Lower lobe of right lung (tissue), 2 donors: ENCODE measurements at regions not wholly inside any gene's neighbourhood (a gene's known extent, or its start where the extent isn't known, plus 50 kb on each side); places are given as distances from the start of the nearest gene placed in this dataset.

Experiments used
- ATAC-seq, 2 donors: fragments of 200-7000 bp; cut with Tn5 transposase; one replicate each; pipeline ENCODE4 v1.9.1; 2020 to 2022; ENCODE audit warnings: mild to moderate bottlenecking in 2 of 2, moderate library complexity in 2 of 2
- DNase-seq: peaks from one replicate; pipeline ENCODE4 v3.0.0-alpha.2; 2020
- H3K27ac ChIP-seq: fragments of 200-600 bp; one replicate; pipeline ENCODE4 v1.8.0; 2022
- H3K27me3 ChIP-seq: fragments of 200-600 bp; one replicate; pipeline ENCODE4 v1.8.0; 2022; ENCODE audit warnings: low read depth
- H3K36me3 ChIP-seq: fragments of 200-600 bp; one replicate; pipeline ENCODE4 v1.8.0; 2022; ENCODE audit warnings: mild to moderate bottlenecking
- H3K4me1 ChIP-seq: fragments of 200-600 bp; one replicate; pipeline ENCODE4 v1.8.0; 2022
- H3K4me3 ChIP-seq: fragments of 200-600 bp; one replicate; pipeline ENCODE4 v1.8.0; 2022; ENCODE audit warnings: mild to moderate bottlenecking
- H3K9me3 ChIP-seq: fragments of 200-600 bp; one replicate; pipeline ENCODE4 v1.8.0; 2022
- intact Hi-C: fragments of 100-400 bp; cut with DNase I; formaldehyde crosslinking; loops from one replicate; pipeline ENCODE4 v1.11.0; 2022
- TF ChIP-seq, protein P1 (sequence below): fragments of 200-600 bp; IDR thresholded peaks from one replicate; pipeline ENCODE4 v1.8.0; 2022; ENCODE audit warnings: antibody characterized with exemption, mild to moderate bottlenecking
- donor health status: DM: no; HTN: yes; CAD: no; lungs with severe emphysema.

DNA sequence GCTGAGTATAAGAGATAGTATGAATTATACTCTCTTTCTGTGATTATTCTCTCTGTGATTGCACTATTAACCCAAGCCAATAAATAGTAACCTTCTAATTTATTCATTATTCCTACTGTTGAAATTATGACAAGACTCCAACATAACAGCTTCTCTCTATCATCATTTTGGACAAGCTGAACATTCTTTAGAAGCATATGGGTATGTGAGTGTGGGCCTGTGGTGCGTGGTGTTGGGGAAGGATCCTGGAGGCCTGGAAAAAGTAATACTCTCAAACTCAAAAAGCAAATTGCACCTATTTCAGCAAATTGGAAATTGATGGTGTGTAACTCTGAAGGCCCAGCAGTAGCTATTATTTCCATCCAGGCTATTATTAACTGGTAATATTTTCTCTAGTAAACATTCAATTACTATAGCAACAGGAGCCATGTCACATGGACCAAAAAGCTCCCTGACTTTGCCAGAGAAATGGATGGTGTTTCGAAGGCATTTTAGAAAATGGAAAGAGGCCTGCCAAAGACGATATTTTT, 502.8 kb downstream of the LTN1 start:
- Histone ChIP-seq H3K9me3 (no peaks in the 10 kb centered on the region), H3K4me3 (no peak overlapping the region), H3K27me3 (no peaks in the 10 kb centered on the region), H3K4me1 (no peaks in the 10 kb centered on the region), H3K27ac (no peak overlapping the region), H3K36me3 (no peaks in the 10 kb centered on the region)
- TF ChIP-seq, protein P1, sequence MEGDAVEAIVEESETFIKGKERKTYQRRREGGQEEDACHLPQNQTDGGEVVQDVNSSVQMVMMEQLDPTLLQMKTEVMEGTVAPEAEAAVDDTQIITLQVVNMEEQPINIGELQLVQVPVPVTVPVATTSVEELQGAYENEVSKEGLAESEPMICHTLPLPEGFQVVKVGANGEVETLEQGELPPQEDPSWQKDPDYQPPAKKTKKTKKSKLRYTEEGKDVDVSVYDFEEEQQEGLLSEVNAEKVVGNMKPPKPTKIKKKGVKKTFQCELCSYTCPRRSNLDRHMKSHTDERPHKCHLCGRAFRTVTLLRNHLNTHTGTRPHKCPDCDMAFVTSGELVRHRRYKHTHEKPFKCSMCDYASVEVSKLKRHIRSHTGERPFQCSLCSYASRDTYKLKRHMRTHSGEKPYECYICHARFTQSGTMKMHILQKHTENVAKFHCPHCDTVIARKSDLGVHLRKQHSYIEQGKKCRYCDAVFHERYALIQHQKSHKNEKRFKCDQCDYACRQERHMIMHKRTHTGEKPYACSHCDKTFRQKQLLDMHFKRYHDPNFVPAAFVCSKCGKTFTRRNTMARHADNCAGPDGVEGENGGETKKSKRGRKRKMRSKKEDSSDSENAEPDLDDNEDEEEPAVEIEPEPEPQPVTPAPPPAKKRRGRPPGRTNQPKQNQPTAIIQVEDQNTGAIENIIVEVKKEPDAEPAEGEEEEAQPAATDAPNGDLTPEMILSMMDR: no peak
- no peak for ATAC-seq
- intact Hi-C loops: no loop called here
- no peak for DNase-seq

DNA sequence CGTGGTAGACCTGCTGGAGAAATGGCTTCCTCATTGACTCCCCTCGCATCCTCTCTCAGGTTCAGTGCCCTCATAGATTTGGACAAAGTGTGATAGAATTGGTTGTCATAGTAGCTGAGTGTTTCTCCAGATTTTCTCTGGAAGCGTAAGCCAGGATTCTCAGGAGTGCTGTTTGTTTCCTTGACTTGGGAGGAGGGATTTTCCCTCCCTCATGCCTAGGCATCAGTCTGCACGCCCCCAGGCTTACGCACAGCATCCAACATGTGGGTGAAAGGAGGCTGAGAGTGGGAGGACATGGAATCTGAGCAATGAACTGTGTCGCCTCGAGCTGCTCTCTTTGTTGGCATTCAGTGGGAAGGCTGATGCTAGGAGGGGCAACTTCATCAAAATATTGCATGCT, 503.5 kb downstream of the LTN1 start:
- H3K4me1 ChIP-seq: no peaks in the 10 kb centered on the region
- intact Hi-C loops: no loop called here
- ATAC-seq (no peak), DNase-seq (no peak)
- no peak overlapping the region for H3K4me3 ChIP-seq
- H3K36me3 ChIP-seq: no peaks in the 10 kb centered on the region
- H3K27me3 ChIP-seq: no peaks in the 10 kb centered on the region
- TF ChIP-seq, protein P1: no peak
- no peaks in the 10 kb centered on the region for H3K9me3 ChIP-seq
- H3K27ac ChIP-seq: no peak overlapping the region

DNA sequence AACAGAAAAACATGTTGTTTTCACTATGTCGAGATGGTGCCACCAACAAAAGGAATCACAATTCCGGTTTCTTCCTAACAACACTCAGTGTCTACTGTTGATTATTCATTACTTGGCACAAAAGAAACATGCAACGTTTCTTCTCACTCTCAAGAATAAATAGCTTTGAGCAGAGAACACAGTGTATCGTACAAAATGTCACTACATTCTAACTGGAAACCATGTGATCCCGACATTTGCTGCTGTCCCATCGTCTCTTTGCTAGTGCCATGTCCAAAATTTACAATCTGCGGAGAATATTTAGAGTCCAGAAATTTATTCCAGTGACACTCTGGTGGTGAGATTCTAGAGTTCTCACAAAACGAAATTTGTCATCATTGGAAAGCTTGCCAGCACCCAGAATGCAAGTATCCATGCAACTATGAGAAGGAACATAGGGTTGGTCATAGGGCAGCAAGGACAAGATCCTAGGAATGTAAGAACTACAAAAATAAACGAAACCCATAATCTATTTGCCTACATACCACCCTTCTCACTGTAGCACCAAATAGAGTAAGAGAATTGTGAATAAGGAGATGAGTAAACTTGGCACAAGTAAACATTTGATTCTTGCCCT, 505.1 kb downstream of the LTN1 start:
- no peak overlapping the region for H3K4me3 ChIP-seq
- no peaks in the 10 kb centered on the region for H3K4me1 ChIP-seq
- H3K36me3 ChIP-seq: no peaks in the 10 kb centered on the region
- TF ChIP-seq, protein P1: no peak
- H3K9me3 ChIP-seq: no peaks in the 10 kb centered on the region
- H3K27ac ChIP-seq: no peak overlapping the region
- no peaks in the 10 kb centered on the region for H3K27me3 ChIP-seq
- ATAC-seq (no peak), DNase-seq (no peak)
- intact Hi-C loops: no loop called here

DNA sequence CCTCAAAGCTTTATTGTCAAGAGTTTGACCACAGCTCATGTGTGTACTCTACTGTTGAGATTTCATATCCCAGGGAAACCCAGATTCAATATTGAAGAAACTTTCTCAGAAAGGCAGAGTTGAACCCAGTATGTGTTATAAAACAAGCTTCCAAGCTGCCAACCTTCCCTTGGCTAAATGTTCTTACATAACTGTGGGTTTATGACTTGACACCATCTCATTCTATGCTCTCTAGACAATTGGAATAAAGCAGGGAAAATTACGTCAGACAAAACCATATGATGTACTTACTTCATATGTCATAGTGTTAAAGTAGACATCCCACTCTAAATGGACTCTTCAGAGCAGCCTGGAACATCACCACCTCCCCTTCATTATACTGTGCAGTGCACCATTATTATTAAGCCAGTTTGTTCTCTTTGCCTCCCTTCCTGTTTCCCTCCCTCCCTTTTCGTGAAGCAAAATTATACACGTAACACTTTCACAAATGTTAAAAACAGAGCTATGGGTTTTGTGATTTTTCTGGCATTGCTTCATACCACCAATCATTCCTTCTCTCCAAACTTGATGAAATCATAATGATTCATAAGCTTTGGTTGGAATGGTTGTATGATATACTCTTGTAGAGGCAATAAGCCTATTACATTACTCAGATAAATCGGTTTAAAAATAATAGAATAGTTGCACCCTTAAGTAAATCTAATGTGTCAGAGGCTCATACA, 507.2 kb downstream of the LTN1 start:
- intact Hi-C loops: no loop called here

DNA sequence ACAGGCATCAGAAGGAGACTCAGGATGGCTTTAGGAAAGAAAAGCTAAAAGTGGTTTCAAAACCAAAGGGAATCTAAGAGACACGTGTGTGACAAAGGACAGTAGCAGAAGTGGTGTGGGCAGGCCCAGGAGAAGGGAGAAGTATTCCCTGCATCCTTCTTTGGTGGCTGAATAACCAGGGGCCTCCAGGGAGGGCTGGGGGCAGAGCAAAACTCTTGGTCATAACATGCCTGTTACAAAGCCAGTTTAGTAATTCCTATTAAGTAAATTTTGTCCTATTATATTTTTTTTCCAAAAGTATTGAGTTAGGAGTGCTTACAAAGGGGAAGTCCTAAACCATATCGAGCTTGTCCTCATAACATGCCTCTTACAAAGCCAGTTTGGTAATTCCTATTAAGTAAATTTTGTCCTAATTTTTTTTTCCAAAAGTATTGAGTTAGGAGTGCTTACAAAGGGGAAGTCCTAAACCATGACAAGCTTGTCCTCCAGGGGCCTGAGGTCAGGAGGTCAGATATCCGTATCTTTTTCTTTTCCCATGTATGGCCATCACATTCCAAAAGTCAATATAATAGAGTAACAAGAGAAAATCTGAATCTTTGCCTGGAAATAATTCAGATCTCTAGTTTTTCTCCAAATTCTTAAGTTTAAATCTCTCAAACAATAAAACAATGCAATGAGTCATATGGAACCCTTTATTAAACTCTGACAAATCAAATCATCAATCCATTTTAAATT, 509.2 kb downstream of the LTN1 start:
- TF ChIP-seq, protein P1: no peak

More for the DNA sequence above, 507.2 kb downstream of the LTN1 start:
- H3K36me3 ChIP-seq: no peaks in the 10 kb centered on the region
- DNase-seq: no peak
- no peak overlapping the region for H3K27ac ChIP-seq
- no peak for ATAC-seq
- H3K27me3 ChIP-seq: no peaks in the 10 kb centered on the region
- TF ChIP-seq, protein P1: no peak
- H3K9me3 ChIP-seq: no peaks in the 10 kb centered on the region
- no peaks in the 10 kb centered on the region for H3K4me1 ChIP-seq
- no peak overlapping the region for H3K4me3 ChIP-seq

More for the DNA sequence above, 509.2 kb downstream of the LTN1 start:
- H3K4me3 ChIP-seq: no peak overlapping the region
- H3K9me3 ChIP-seq: no peaks in the 10 kb centered on the region
- no peaks in the 10 kb centered on the region for H3K36me3 ChIP-seq
- ATAC-seq (no peak), DNase-seq (no peak)
- no peaks in the 10 kb centered on the region for H3K27me3 ChIP-seq
- intact Hi-C loops: no loop called here
- no peak overlapping the region for H3K27ac ChIP-seq
- no peaks in the 10 kb centered on the region for H3K4me1 ChIP-seq
